ENCODE measurements at regions not wholly inside any gene's neighbourhood (a gene's known extent, or its start where the extent isn't known, plus 50 kb on each side); places are given as distances from the start of the nearest gene placed in this dataset.

GRCh38 chr14:41392226-41392625 is 214.4 kb upstream of the LRFN5 start:
- Histone ChIP-seq H3K4me1 (ENCODE audit: control insufficient read depth, extremely low read depth, insufficient read depth, low read length) (no peaks in the 10 kb centered on the region), H3K79me2 (ENCODE audit: control insufficient read depth, insufficient read depth, low read length) (no peaks in the 10 kb centered on the region), H3K4me2 (ENCODE audit: extremely low read depth, insufficient read depth, low read length) (no peak overlapping the region), H3K27me3 (ENCODE audit: control insufficient read depth, insufficient read depth, low read length) (no peaks in the 10 kb centered on the region), H3K27ac (ENCODE audit: insufficient read depth, low read length) (no peak overlapping the region), H3K9ac (ENCODE audit: insufficient read depth, low read length) (no peak overlapping the region), H3K9me3 (ENCODE audit: control insufficient read depth, insufficient read depth, low read depth, low read length) (no peaks in the 10 kb centered on the region), H2AFZ (ENCODE audit: low read length) (no peak overlapping the region), H3K36me3 (ENCODE audit: control insufficient read depth, insufficient read depth, low read length) (no peaks in the 10 kb centered on the region), H4K20me1 (ENCODE audit: control insufficient read depth, extremely low read depth, insufficient read depth, low read length) (no peaks in the 10 kb centered on the region), H3K4me3 (replicated peaks in 1 of 4; ENCODE audit: control extremely low read depth in 1 of 4, insufficient read depth in 1 of 4, low read depth in 3 of 4, low read length in 4 of 4) (no peak overlapping the region)
- DNase-seq (ENCODE audit: low read depth in 2 of 2): no peak
- TF ChIP-seq EZH2 (IDR thresholded peaks at IDR 0.05; ENCODE audit: low read length, missing control alignments) (no peak), CTCF (conservative IDR thresholded peaks at IDR 0.05 in 1 of 2, IDR thresholded peaks at IDR 0.05 in 1 of 2; ENCODE audit: low read depth in 1 of 2, low read length in 2 of 2) (no peak)

- no peak overlapping the region for H3K4me3 ChIP-seq (replicated peaks in 1 of 4; ENCODE audit: control extremely low read depth in 1 of 4, insufficient read depth in 1 of 4, low read depth in 3 of 4, low read length in 4 of 4)
- TF ChIP-seq CTCF (conservative IDR thresholded peaks at IDR 0.05 in 1 of 2, IDR thresholded peaks at IDR 0.05 in 1 of 2; ENCODE audit: low read depth in 1 of 2, low read length in 2 of 2): no peak
- no peak for TF ChIP-seq EZH2 (IDR thresholded peaks at IDR 0.05; ENCODE audit: low read length, missing control alignments)
- H3K4me1 ChIP-seq (ENCODE audit: control insufficient read depth, extremely low read depth, insufficient read depth, low read length): no peaks in the 10 kb centered on the region
- H3K27me3 ChIP-seq (ENCODE audit: control insufficient read depth, insufficient read depth, low read length): no peaks in the 10 kb centered on the region
- DNase-seq (ENCODE audit: low read depth in 2 of 2): no peak
- H3K36me3 ChIP-seq (ENCODE audit: control insufficient read depth, insufficient read depth, low read length): no peaks in the 10 kb centered on the region
- no peaks in the 10 kb centered on the region for H4K20me1 ChIP-seq (ENCODE audit: control insufficient read depth, extremely low read depth, insufficient read depth, low read length)
- no peak overlapping the region for H3K9ac ChIP-seq (ENCODE audit: insufficient read depth, low read length)
- H3K27ac ChIP-seq (ENCODE audit: insufficient read depth, low read length): no peak overlapping the region
- no peaks in the 10 kb centered on the region for H3K79me2 ChIP-seq (ENCODE audit: control insufficient read depth, insufficient read depth, low read length)
- H2AFZ ChIP-seq (ENCODE audit: low read length): no peak overlapping the region
- H3K4me2 ChIP-seq (ENCODE audit: extremely low read depth, insufficient read depth, low read length): no peak overlapping the region
- H3K9me3 ChIP-seq (ENCODE audit: control insufficient read depth, insufficient read depth, low read depth, low read length): no peaks in the 10 kb centered on the region
Measured at GRCh38 chr14:41389355-41389754, 217.3 kb upstream of the LRFN5 start.

GRCh38 chr14:41385797-41386196 is 220.9 kb upstream of the LRFN5 start:
- Histone ChIP-seq H3K36me3 (ENCODE audit: control insufficient read depth, insufficient read depth, low read length) (no peaks in the 10 kb centered on the region), H3K4me3 (replicated peaks in 1 of 4; ENCODE audit: control extremely low read depth in 1 of 4, insufficient read depth in 1 of 4, low read depth in 3 of 4, low read length in 4 of 4) (no peak overlapping the region), H3K27ac (ENCODE audit: insufficient read depth, low read length) (no peak overlapping the region), H2AFZ (ENCODE audit: low read length) (no peak overlapping the region), H3K4me1 (ENCODE audit: control insufficient read depth, extremely low read depth, insufficient read depth, low read length) (no peaks in the 10 kb centered on the region), H3K4me2 (ENCODE audit: extremely low read depth, insufficient read depth, low read length) (no peak overlapping the region), H3K9ac (ENCODE audit: insufficient read depth, low read length) (no peak overlapping the region), H3K27me3 (ENCODE audit: control insufficient read depth, insufficient read depth, low read length) (no peaks in the 10 kb centered on the region), H3K9me3 (ENCODE audit: control insufficient read depth, insufficient read depth, low read depth, low read length) (no peaks in the 10 kb centered on the region), H4K20me1 (ENCODE audit: control insufficient read depth, extremely low read depth, insufficient read depth, low read length) (no peaks in the 10 kb centered on the region), H3K79me2 (ENCODE audit: control insufficient read depth, insufficient read depth, low read length) (no peaks in the 10 kb centered on the region)
- TF ChIP-seq CTCF (conservative IDR thresholded peaks at IDR 0.05 in 1 of 2, IDR thresholded peaks at IDR 0.05 in 1 of 2; ENCODE audit: low read depth in 1 of 2, low read length in 2 of 2): no peak
- TF ChIP-seq EZH2 (IDR thresholded peaks at IDR 0.05; ENCODE audit: low read length, missing control alignments): no peak
- DNase-seq (ENCODE audit: low read depth in 2 of 2): no peak

All from fibroblast of lung (primary cell).